Keratinocyte (primary cell): ENCODE measurements at regions not wholly inside any gene's neighbourhood (a gene's known extent, or its start where the extent isn't known, plus 50 kb on each side); places are given as distances from the start of the nearest gene placed in this dataset.

ENCODE experiments used
- DNase-seq: peaks from one replicate; pipeline ENCODE4 v3.0.0-alpha.2; 2011; ENCODE audit warnings: low read depth, missing footprints, low spot score
- FAIRE-seq: peaks from 2 replicates; lab custom pipeline; 2011; peaks lifted over from hg19 to GRCh38; lab: Jason Lieb, UNC
- H2AFZ ChIP-seq: 2 replicates; pipeline ENCODE4 v1.6.0; 2012; ENCODE audit warnings: low read length, control low read depth, inconsistent platforms; ENCODE audit not compliant: control insufficient read depth
- H3K27ac ChIP-seq: 2 replicates; pipeline ENCODE4 v1.5.1; 2011; ENCODE audit warnings: low read length; ENCODE audit not compliant: control insufficient read depth, insufficient read depth
- H3K27me3 ChIP-seq: 3 replicates; pipeline ENCODE4 v1.6.0; 2011; ENCODE audit warnings: low read length; ENCODE audit not compliant: control insufficient read depth, insufficient read depth; ENCODE audit errors: extremely low read depth
- H3K36me3 ChIP-seq, 2 experiments: 2 replicates in 1 of 2; 3 replicates in 1 of 2; pipeline ENCODE4 v1.5.1; 2011; ENCODE audit warnings: low read length in 2 of 2, mild to moderate bottlenecking in 1 of 2; ENCODE audit not compliant: control insufficient read depth in 2 of 2, insufficient read depth in 2 of 2; ENCODE audit errors: extremely low read depth in 1 of 2
- H3K4me1 ChIP-seq: 3 replicates; pipeline ENCODE4 v1.5.1; 2011; ENCODE audit warnings: low read length; ENCODE audit not compliant: control insufficient read depth, insufficient read depth; ENCODE audit errors: extremely low read depth
- H3K4me2 ChIP-seq: 3 replicates; pipeline ENCODE4 v1.6.0; 2011; ENCODE audit warnings: low read depth, low read length; ENCODE audit not compliant: control insufficient read depth, insufficient read depth; ENCODE audit errors: extremely low read depth
- H3K4me3 ChIP-seq, 3 experiments: fragments of 200-600 bp in 1 of 3; sonication (generic) in 1 of 3; 2 replicates in 2 of 3; 3 replicates in 1 of 3; pipeline ENCODE4 v1.5.1; 2011 to 2016; ENCODE audit warnings: low read length in 3 of 3, mild to moderate bottlenecking in 3 of 3, control low read depth in 2 of 3, inconsistent platforms in 1 of 3, low read depth in 1 of 3, mixed read lengths in 1 of 3, mixed run types in 1 of 3, moderate library complexity in 1 of 3; ENCODE audit not compliant: control insufficient read depth in 2 of 3, insufficient read depth in 2 of 3; ENCODE audit errors: extremely low read depth in 1 of 3
- H3K79me2 ChIP-seq: 2 replicates; pipeline ENCODE4 v1.6.0; 2012; ENCODE audit warnings: low read length; ENCODE audit not compliant: control insufficient read depth, insufficient read depth
- H3K9ac ChIP-seq: 3 replicates; pipeline ENCODE4 v1.6.0; 2011; ENCODE audit warnings: low read length; ENCODE audit not compliant: control insufficient read depth, insufficient read depth; ENCODE audit errors: extremely low read depth
- H3K9me1 ChIP-seq: 3 replicates; pipeline ENCODE4 v1.6.0; 2011; ENCODE audit warnings: low read length; ENCODE audit not compliant: control insufficient read depth, insufficient read depth; ENCODE audit errors: extremely low read depth
- H3K9me3 ChIP-seq: 2 replicates; pipeline ENCODE4 v1.5.1; 2012; ENCODE audit warnings: low read depth, low read length; ENCODE audit not compliant: control insufficient read depth
- H4K20me1 ChIP-seq: 3 replicates; pipeline ENCODE4 v1.6.0; 2011; ENCODE audit warnings: low read length; ENCODE audit not compliant: control insufficient read depth, insufficient read depth; ENCODE audit errors: extremely low read depth
- CTCF ChIP-seq, 3 experiments: IDR thresholded peaks in 1 of 3; conservative IDR thresholded peaks in 1 of 3; optimal IDR thresholded peaks in 1 of 3; 2 replicates in 2 of 3; 3 replicates in 1 of 3; pipeline versions ENCODE3 to v1.5.1; 2011; ENCODE audit warnings: low read length in 3 of 3, mild to moderate bottlenecking in 3 of 3, moderate library complexity in 2 of 3, control low read depth in 1 of 3, inconsistent platforms in 1 of 3; ENCODE audit not compliant: insufficient read depth in 2 of 3; ENCODE audit errors: extremely low read depth in 1 of 3
- EZH2 ChIP-seq: IDR thresholded peaks from one replicate; pipeline ENCODE4 v1.6.1; 2012; ENCODE audit warnings: inconsistent platforms, mild to moderate bottlenecking, low read length, moderate library complexity
- dilution Hi-C: fragments of 300-500 bp; cut with MboI; formaldehyde crosslinking; loops from one replicate; pipeline ENCODE4 v1.7.0; 2020; ENCODE audit warnings: low sequenced_read_pairs; ENCODE audit not compliant: extremely low pct_ligation_motif_present

DNA sequence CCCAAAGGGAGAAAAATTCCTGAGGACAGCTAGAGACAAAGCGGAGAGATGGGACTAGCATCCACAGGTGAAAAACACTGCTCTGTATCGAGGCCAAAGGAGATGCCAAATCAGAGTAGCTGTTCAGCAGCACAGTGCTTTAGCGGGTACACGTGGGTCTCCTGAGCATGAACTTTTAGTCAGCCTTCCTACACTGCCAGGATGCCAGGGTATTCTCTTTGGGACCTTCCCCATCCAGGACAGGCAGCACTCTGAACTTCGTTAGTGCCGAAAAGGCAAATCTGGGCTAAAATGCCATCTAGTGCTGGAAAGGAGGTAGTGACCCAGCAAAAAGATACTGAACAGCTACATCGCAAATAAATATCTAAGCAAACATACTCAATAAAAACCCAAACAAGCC is 64.9 kb downstream of the C6orf58 start:
- H3K36me3 ChIP-seq, result no peaks in the 10 kb centered on the region
- H3K4me3 ChIP-seq, result no peak overlapping the region
- no peak overlapping the region for H3K27ac ChIP-seq
- H3K27me3 ChIP-seq, result peaks cover 6% of the 10 kb centered on the region
- H3K4me1 ChIP-seq, result no peaks in the 10 kb centered on the region
- peak overlapping the region; percentile 23 for H3K4me2 ChIP-seq
- peak; percentile 71 to 75 (median 74) for TF ChIP-seq CTCF (optimal IDR thresholded peaks at IDR 0.05 in 1 of 3, IDR thresholded peaks at IDR 0.05 in 1 of 3, conservative IDR thresholded peaks at IDR 0.05 in 1 of 3; ENCODE audit: extremely low read depth in 1 of 3, insufficient read depth in 2 of 3, low read length in 3 of 3)
- TF ChIP-seq EZH2, result no peak
- dilution Hi-C loops, result no loop called here
- no peaks in the 10 kb centered on the region for H3K9me3 ChIP-seq
- no peak overlapping the region for H3K9ac ChIP-seq
- peak overlapping the region; percentile 34 for H2AFZ ChIP-seq
- peak; percentile 69 for FAIRE-seq
- no peak for DNase-seq
- H3K79me2 ChIP-seq, result no peaks in the 10 kb centered on the region
- no peaks in the 10 kb centered on the region for H4K20me1 ChIP-seq
- H3K9me1 ChIP-seq, result no peaks in the 10 kb centered on the region
